Memory B cell (primary cell): ENCODE measurements at regions not wholly inside any gene's neighbourhood (a gene's known extent, or its start where the extent isn't known, plus 50 kb on each side); places are given as distances from the start of the nearest gene placed in this dataset.
"Not testable (repeated sequence)": the region's sequence is repeated elsewhere in the genome, so short reads cannot be mapped to it uniquely, and the experiment has no call there.

Experiments used
- ATAC-seq: fragments of 150-1000 bp; cut with Tn5 transposase; 2 replicates; pipeline ENCODE4 v1.10.0; 2021; ENCODE audit warnings: low read depth, mild to moderate bottlenecking, moderate library complexity
- DNase-seq, 2 donors: peaks; one replicate each; pipeline ENCODE4 v3.0.0; 2022; ENCODE audit warnings: low spot score in 2 of 2
- H3K27ac Mint-ChIP-seq: one replicate; pipeline ENCODE4 v1.8.0; 2022; ENCODE audit warnings: mild to moderate bottlenecking, moderate library complexity, mixed read lengths
- H3K27me3 Mint-ChIP-seq: one replicate; pipeline ENCODE4 v1.8.0; 2022; ENCODE audit warnings: mixed read lengths
- H3K36me3 Mint-ChIP-seq: one replicate; pipeline ENCODE4 v1.8.0; 2022; ENCODE audit warnings: mild to moderate bottlenecking, mixed read lengths
- H3K4me1 Mint-ChIP-seq: one replicate; pipeline ENCODE4 v1.8.0; 2022; ENCODE audit warnings: mixed read lengths
- H3K4me3 Mint-ChIP-seq: one replicate; pipeline ENCODE4 v1.8.0; 2022; ENCODE audit warnings: mild to moderate bottlenecking, moderate library complexity, mixed read lengths
- H3K9me3 Mint-ChIP-seq: one replicate; pipeline ENCODE4 v1.8.0; 2022; ENCODE audit warnings: mixed read lengths

DNA sequence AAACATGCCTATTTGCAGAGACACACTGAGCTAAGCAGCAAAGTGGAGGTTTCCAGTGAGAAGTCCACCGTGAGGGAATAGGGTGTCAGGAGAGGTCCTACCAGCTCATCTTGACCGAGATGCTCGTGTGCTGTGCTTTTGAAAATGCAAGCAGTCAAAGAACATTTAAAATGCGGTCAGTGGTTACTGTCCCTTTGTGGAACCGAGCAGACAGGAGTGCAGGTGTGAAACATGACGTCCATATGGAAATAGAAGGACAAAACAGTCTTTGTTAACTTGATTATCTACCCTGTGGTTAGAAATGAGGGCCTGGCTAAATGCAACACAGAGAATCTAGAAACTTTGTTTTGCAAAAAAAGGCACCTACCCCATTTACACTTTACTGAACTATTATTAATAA, 473.3 kb downstream of the SPATA31A6 start:
- H3K27ac Mint-ChIP-seq, H3K9me3 Mint-ChIP-seq, H3K4me1 Mint-ChIP-seq, ATAC-seq, H3K36me3 Mint-ChIP-seq, H3K4me3 Mint-ChIP-seq, H3K27me3 Mint-ChIP-seq, DNase-seq: not testable (repeated sequence)

DNA sequence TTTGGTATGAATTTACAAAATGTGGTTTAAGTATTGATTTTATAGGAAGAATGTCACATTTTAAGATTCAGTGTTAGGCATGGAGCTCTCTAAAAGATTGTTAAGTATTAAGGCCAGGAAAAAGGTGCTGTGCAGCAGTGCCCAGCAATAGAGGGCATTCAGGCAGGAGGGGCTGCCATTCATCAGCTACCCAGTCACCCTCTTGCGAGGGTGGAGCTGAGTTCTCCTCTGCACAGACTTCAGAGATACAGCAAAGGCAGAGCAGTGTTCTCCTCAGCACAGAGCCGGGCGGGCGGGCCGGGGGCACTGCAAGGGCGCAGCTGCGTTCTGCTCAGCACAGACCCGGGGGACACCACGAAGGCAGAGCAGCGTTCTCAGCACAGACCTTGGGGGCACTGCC, 474.0 kb downstream of the SPATA31A6 start:
- H3K9me3 Mint-ChIP-seq, ATAC-seq, H3K36me3 Mint-ChIP-seq, DNase-seq, H3K4me1 Mint-ChIP-seq, H3K27me3 Mint-ChIP-seq, H3K4me3 Mint-ChIP-seq, H3K27ac Mint-ChIP-seq: not testable (repeated sequence)

DNA sequence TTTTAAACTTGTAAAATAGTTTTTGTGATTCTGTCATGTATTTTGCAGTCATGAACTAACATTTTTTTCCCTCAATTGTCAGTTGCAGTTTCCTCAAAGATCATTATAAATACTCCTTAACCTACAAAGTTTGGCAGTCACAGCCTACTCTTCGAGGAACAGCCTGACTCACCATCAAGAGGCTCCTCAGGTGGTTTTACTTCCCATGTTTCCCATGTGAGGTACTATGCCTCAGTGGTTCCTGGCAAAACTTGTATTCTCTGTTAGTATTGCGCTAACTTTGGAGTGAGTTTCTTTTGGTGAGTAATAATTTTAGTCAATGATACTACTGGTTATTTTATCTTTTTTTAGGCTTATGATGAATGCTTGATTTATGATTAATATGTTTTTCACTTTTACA, 513.7 kb downstream of the SPATA31A6 start:
- DNase-seq, H3K4me3 Mint-ChIP-seq, ATAC-seq, H3K9me3 Mint-ChIP-seq, H3K27ac Mint-ChIP-seq, H3K36me3 Mint-ChIP-seq, H3K27me3 Mint-ChIP-seq, H3K4me1 Mint-ChIP-seq: not testable (repeated sequence)

DNA sequence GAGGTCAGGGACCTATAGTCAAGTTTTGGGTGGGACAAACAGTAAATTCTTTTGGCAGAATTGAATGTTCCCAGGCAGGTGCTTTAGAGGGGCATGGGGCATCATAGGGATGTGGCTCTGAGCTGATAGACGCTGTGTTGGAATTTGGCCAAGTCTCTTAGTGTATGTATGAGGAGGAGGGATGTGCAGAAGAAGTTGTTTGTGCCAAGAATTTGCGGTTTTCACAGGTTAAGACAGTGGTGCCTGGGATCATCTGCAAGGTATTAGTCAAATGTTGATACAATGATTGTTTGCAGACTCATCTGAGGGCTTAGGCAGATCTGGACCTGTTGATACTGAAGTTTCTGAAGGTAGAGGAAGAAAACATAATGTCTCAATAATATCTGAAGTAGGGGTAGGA, 519.4 kb downstream of the SPATA31A6 start:
- DNase-seq, ATAC-seq, H3K9me3 Mint-ChIP-seq, H3K4me1 Mint-ChIP-seq, H3K27me3 Mint-ChIP-seq, H3K36me3 Mint-ChIP-seq, H3K4me3 Mint-ChIP-seq, H3K27ac Mint-ChIP-seq: not testable (repeated sequence)

DNA sequence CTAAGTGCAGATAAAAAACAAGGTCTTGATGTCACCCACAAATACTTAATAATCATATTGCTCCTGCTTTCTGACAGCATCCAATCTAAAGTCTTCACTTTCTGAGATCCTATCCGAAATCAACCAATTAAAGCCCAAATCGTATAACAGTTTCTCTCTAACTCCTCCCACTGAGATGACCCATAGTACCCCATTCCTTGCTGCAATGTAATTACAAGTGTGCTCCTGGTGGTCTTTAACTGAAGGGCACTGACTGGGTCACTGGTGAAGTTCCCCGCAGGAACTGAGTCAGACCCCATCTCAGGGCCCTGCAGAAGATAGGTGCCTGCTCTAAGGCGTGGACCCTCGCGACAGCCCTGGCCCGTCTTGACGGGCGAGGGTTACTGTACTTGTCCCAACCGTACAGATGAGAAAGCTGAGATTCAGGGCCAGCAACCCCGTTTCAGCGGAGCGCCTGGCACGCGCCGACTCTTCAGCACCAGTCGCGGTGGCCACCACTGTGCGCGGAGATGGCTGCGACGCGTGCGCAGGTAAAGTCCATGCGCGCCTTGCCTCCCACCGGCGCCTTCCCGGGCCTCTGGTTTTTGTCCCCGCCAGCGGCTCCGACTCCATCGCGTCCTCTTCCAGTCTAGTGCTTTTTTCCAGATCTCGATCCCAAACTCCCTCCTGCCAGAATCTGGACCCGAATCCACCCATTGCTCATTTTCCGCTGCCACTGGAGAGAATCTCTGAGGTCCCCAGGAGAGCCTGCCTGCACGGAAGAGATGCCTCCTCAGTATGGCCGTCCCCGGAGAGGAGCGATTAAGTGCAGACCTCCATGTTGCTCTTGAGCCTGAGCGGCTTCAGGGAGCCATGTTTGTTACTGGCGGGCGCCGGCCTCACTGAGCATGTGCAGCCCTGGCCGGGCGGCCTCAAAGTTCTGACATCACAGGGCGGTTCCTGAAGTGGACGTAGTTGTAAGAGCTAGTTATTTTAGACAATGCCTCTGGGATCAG, 541.7 kb downstream of the SPATA31A6 start:
- H3K36me3 Mint-ChIP-seq, H3K9me3 Mint-ChIP-seq, H3K27me3 Mint-ChIP-seq, ATAC-seq, H3K4me1 Mint-ChIP-seq: not testable (repeated sequence)
- peak overlapping the region; percentile 96 for H3K4me3 Mint-ChIP-seq
- peak in 1 of 2 donors; percentile 22 for DNase-seq
- peak overlapping the region; percentile 92 for H3K27ac Mint-ChIP-seq

DNA sequence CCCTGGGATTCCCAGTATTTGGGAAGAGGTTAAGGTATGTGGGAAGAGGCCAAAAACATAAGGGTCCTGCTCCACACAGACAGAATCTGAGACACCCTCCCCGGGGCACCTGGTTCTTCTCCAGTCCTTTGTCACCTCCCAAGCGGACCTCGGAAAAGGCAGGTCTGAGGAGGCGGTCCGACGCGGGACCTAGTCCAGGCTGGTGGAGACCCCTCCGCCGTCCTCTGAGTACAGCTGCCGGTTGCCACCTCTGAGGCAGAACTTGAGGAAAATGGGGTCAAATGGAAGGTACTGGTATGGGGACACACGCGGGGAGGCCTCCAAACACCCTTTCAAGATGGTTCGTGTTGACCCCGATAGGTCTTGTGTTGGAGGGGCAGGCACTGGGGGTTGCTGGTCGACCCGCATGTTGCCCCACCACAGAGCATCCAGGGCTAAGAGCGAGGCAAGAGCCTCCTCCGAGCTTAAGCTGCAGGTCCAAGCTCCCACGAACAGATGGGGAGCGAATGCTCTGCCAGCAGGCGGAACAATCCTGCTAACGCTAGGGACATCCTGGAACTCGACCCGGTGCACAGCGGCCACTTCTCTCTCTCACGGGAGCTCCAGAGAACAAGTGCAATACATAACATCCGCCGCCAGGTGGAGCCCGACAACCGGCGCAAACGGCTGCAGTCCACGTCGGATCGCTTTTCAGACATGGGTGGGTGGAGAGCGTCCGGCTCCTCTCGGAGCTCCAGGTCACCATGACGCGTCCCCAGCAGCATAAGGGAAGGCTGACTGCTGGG, 559.8 kb downstream of the SPATA31A6 start:
- H3K4me3 Mint-ChIP-seq, H3K27ac Mint-ChIP-seq, H3K9me3 Mint-ChIP-seq, H3K27me3 Mint-ChIP-seq, H3K4me1 Mint-ChIP-seq, H3K36me3 Mint-ChIP-seq: not testable (repeated sequence)
- peak; percentile 27 for ATAC-seq
- DNase-seq, result peak; percentile 51 to 54

DNA sequence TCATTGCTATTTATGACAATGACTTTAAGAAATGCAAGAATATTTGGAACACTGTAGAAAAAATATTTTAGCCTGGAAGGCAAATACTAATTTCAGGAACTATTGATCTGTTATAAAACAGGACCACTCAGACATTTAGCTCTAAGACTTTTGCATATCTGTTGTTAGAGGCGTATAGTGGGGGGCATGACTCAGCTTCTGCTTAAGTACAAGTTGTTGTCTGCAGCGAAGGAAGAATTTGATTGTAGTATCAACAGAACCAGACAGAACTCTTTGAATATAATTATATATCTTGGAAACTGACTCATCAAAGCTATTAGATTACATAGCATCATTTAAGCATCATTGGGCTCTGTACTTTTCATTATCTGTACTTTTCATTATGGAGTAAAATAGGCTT, 573.8 kb downstream of the SPATA31A6 start:
- H3K4me3 Mint-ChIP-seq, H3K36me3 Mint-ChIP-seq, H3K27me3 Mint-ChIP-seq: not testable (repeated sequence)

DNA sequence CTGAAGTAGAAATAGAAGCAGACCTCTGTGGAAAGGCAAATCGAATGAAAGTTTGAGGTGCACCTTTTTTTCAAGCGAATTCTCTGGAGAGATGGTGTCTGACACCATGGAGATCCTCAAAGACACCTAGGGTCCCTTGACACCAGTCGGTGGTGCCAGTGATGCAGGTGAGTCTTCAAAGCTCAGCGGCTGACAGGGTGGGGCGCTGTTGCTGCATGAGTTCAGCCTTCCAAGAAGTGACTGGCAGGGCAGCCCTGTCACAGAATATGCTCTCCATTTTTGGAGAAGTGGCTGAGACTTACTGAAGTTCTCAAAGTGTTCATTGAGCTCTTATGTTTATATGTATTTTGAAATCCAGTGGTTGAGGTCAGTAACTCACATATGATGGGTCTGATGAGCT, 575.9 kb downstream of the SPATA31A6 start:
- peak; percentile 66 for ATAC-seq
- not testable (repeated sequence) for H3K27me3 Mint-ChIP-seq, H3K4me1 Mint-ChIP-seq, H3K4me3 Mint-ChIP-seq, H3K36me3 Mint-ChIP-seq, H3K9me3 Mint-ChIP-seq, DNase-seq, H3K27ac Mint-ChIP-seq

More for the DNA sequence above, 573.8 kb downstream of the SPATA31A6 start:
- not testable (repeated sequence) for H3K27ac Mint-ChIP-seq, ATAC-seq, H3K9me3 Mint-ChIP-seq, H3K4me1 Mint-ChIP-seq, DNase-seq

DNA sequence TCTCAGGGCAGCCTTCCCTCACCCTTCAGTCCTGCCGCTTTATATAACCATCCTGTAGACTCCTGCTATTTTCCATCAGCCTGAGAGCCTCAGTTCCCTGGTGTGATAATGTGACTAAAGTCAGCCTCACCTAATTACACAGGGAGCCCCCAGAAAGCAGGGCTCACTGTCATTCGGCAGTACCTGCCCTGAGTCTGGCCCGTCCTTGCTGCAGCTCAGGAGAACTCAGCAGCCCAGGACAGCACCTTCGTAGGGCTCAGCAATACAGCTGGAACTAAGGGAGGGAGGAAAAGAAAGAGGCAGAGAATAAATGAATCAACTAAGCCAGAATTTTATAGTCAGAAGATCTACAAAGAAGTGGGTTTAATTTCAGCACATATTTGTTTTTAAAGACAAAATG, 598.7 kb downstream of the SPATA31A6 start:
- H3K27me3 Mint-ChIP-seq, H3K9me3 Mint-ChIP-seq, H3K36me3 Mint-ChIP-seq, DNase-seq, H3K27ac Mint-ChIP-seq, H3K4me1 Mint-ChIP-seq, H3K4me3 Mint-ChIP-seq, ATAC-seq: not testable (repeated sequence)

DNA sequence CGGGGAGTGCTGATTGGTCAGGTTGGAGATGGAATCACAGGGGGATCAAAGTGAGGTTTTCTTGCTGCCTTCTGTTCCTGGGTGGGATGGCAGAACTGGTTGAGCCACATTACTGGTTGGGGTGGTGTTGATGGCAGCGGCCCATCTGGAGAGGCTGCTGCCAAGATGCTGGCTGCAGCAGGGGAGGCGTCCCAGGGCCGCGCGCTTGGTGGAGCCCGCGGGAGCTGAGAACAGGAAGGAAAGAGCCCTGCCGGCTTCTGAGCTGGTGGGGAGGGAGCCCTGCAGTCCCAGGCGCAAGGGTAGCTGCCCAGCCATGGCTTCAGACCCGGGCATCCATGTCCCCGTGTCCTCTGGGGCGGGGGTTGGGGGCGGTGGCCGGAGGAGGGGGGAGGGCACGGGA, 609.3 kb downstream of the SPATA31A6 start:
- not testable (repeated sequence) for ATAC-seq, H3K27me3 Mint-ChIP-seq, H3K9me3 Mint-ChIP-seq, DNase-seq, H3K4me3 Mint-ChIP-seq, H3K36me3 Mint-ChIP-seq, H3K4me1 Mint-ChIP-seq, H3K27ac Mint-ChIP-seq

DNA sequence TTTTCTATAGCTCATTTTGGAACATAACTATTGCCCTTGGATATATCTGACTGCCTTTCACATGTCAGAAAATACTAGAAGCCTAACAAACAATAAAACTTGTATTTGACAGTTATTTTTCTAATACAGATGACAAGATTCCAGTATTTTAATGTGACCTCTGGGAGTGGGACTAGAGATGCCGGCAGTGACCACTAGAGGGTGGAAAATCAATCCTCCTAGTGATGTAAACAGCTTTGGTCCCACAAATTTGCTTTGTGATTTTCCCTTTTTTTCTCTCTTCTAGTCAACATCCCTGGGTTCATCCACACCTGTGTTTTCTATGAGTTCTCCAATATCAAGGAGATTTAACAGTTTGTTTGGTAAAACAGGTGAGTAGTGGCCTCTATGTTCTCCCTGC, 615.1 kb downstream of the SPATA31A6 start:
- H3K9me3 Mint-ChIP-seq, DNase-seq, H3K4me3 Mint-ChIP-seq, H3K27ac Mint-ChIP-seq, H3K4me1 Mint-ChIP-seq, H3K36me3 Mint-ChIP-seq, H3K27me3 Mint-ChIP-seq, ATAC-seq: not testable (repeated sequence)

DNA sequence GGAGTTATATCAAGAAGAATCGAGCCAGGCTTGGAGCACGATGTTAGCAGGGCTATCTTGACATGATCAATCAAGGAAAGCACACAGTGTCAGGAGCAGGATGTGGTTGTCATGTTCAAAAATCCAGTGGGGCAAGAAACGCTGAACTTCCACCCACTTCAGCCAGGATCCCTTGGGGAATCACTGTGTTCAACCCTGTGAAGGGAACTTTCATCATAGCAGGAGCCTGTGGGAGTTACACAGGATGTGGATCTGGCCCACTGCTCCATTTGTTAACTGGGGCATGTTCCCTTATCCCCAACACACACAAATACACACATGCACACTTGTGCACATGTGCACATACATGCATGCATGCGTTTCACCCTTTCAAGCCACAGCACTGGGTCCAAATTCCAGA, 619.3 kb downstream of the SPATA31A6 start:
- H3K4me3 Mint-ChIP-seq, ATAC-seq, DNase-seq, H3K27ac Mint-ChIP-seq, H3K27me3 Mint-ChIP-seq, H3K4me1 Mint-ChIP-seq, H3K36me3 Mint-ChIP-seq, H3K9me3 Mint-ChIP-seq: not testable (repeated sequence)

DNA sequence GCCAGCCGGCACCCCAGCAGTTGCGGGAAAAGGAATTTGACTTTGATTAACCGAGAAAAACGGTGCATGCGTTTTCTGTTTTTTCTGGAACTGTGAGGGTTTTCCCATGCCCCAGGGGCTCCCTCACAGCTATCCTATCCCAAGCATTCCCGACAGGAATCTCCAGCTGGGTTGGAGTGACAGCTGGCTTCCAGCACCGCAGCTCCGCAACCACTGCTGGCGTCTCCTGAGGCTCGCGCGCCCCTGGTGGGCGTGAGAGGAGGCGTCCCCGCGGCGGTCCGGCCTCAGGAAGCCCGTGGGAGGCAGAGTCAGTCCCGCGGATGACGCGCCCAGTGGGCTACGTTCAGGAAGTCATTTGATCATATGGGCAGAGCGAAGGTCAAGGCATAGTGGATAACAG, 623.2 kb downstream of the SPATA31A6 start:
- not testable (repeated sequence) for DNase-seq, H3K9me3 Mint-ChIP-seq, H3K36me3 Mint-ChIP-seq, H3K4me1 Mint-ChIP-seq, H3K27ac Mint-ChIP-seq, H3K27me3 Mint-ChIP-seq, H3K4me3 Mint-ChIP-seq
- peak; percentile 31 for ATAC-seq

DNA sequence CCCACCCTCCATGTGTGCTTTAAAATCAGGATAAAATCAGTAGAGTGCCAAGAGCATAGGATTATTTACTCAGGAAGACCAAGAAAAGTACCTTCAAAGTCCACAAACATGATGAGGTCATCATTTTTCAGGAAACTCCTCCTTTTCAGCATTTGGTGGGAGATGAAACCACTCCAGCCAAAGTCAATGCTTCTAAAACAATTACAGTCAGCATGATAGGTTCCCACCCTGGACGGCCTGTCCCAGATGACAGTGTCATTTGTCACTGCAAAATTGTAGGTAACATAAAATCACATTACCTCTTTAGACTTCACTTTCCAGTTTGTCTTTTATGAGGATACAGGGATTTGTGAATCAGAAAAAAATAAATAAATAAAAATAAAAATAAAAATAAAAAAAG, 638.0 kb downstream of the SPATA31A6 start:
- H3K36me3 Mint-ChIP-seq, H3K27ac Mint-ChIP-seq, H3K27me3 Mint-ChIP-seq, DNase-seq, ATAC-seq, H3K9me3 Mint-ChIP-seq, H3K4me1 Mint-ChIP-seq, H3K4me3 Mint-ChIP-seq: not testable (repeated sequence)
